GM10266 (cell line): ENCODE measurements at regions not wholly inside any gene's neighbourhood (a gene's known extent, or its start where the extent isn't known, plus 50 kb on each side); places are given as distances from the start of the nearest gene placed in this dataset.

Experiments
- DNase-seq: peaks from one replicate; pipeline ENCODE4 v3.0.0; 2012; ENCODE audit errors: extremely low spot score
- TF ChIP-seq, protein P1 (sequence below): IDR thresholded peaks from 2 replicates; pipeline ENCODE4 v1.5.1; 2012; ENCODE audit warnings: mild to moderate bottlenecking, low read depth; ENCODE audit not compliant: control insufficient read depth, insufficient read depth; ENCODE audit errors: missing control alignments

DNA sequence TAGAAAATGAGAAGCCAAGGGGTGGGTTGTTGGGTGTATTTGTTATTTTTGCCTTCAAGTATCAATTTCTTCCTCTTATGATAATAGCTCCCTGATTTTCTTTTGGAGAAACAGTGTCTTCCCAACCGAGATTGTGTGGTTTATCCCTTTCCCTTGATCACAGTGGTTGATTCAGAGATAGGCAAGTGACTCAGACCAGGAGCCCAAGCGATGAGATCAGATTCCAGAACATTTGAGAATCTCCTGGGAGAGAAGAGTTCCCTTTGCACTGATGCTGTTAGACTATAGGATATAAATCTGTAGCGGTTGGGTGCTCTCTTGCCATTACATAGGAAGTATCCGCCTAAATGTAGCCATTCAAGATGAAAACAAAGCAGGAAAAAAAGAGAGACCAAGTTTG, 90.1 kb upstream of the WDR26 start:
- TF ChIP-seq, protein P1, sequence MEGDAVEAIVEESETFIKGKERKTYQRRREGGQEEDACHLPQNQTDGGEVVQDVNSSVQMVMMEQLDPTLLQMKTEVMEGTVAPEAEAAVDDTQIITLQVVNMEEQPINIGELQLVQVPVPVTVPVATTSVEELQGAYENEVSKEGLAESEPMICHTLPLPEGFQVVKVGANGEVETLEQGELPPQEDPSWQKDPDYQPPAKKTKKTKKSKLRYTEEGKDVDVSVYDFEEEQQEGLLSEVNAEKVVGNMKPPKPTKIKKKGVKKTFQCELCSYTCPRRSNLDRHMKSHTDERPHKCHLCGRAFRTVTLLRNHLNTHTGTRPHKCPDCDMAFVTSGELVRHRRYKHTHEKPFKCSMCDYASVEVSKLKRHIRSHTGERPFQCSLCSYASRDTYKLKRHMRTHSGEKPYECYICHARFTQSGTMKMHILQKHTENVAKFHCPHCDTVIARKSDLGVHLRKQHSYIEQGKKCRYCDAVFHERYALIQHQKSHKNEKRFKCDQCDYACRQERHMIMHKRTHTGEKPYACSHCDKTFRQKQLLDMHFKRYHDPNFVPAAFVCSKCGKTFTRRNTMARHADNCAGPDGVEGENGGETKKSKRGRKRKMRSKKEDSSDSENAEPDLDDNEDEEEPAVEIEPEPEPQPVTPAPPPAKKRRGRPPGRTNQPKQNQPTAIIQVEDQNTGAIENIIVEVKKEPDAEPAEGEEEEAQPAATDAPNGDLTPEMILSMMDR: no peak

DNA sequence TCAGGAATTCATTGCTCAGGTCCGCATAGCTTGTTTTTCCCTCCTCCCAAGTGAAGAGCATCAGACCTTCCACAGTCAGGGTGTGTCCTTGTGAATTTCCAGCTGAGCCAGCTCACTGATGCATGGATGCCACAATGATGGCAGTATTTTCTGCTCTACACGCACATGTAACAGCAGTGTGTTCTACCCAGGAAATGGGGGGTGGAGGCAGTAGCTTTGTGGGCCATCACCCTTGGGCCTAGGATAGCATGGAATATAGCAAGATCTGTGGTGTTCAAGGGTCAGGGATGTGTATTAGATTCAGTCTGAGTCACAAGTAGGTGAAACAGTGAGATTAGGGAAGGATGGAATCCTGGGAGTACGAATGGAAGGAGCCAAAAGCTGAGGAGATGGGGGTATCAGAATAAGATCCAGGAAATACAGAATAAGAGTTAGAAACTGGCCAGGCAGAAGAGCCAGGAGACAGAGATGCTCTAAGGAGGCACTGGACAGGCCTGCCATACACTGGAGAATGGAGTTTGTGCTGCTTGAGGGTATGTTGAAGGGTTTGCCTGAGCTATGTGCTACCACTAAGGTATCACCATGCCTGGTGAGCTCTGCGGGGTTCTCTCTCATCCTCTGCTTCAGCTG, 90.6 kb upstream of the CNIH3 start:
- TF ChIP-seq, protein P1: no peak
- DNase-seq: no peak

More for the DNA sequence above, 90.1 kb upstream of the WDR26 start:
- DNase-seq: no peak

DNA sequence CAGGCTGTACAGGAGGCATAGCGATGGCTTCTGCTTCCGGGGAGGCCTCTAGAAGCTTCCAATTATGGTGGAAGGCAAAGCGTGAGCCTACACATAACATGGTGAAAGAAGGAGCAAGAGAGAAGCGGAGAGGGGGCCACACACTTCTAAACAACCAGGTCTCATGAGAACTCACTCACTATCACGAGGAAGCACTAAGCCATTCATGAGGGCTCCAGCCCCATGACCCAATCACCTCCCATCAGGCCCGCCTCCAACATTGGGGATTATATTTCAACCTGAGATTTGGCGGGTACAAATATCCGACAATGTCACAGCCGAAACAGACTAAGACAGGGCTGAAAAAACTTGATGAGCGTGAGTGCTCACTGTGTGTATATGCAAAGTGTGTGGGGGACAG, 89.3 kb upstream of the CNIH3 start:
- DNase-seq: no peak
- TF ChIP-seq, protein P1: no peak

DNA sequence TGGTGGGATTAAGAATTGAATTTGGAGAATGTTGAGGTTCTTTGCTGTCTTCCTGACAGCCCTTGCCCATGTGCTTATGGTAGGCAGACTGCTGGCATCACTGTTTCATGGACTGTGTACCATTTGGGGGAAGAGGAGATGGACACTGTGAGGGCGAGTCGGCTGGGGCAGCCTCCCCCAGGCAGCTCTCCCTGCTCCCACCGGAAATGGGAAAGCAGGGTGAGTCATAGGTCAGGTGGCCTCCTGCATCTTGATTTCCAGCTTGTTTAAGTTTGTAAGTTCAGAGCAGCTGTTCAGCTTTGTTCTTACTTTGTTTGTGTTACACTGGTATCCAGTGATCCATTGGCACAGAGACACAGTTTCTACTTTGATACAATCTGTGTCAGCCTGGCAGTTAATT, 87.2 kb upstream of the CNIH3 start:
- TF ChIP-seq, protein P1: no peak
- DNase-seq: no peak

DNA sequence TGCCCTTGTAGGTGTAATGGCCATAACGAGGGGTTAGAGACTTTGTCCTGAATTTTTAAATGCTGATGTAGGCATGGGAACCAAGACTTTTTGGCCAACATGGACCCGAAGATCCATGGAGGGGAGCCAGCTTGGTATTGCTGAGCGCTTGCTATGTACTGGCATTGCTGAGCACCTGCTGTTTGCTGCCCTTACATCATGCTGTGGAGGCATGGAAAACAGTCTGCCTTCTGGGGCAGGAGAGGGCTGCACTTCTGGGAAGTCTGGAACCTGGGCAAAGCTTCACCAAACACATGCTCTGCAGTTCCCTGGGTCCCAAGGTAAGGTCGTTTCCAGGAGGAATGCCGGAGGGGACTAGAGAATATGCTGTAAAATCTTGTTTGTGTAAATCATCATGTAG, 86.3 kb upstream of the CNIH3 start:
- TF ChIP-seq, protein P1: no peak
- DNase-seq: no peak

DNA sequence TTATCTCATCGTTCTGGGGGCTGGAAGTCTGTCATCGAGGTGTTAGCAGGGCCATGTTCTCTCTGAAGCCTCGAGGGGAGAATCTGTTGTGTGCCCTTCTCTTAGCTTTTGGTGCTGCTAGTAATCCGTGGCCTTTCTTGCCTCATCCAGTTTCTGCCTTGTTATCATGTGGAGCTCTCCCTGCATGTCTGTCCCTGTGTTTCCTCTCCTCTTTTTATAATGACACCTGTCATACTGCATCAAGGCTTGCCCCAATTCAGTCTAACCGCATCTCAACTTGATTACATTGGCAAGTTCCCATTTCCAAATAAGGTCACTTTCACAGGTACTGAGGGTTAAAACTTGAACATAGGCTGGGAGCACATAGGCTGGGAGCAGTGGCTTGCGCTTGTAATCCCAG, 82.6 kb upstream of the CNIH3 start:
- TF ChIP-seq, protein P1: no peak
- DNase-seq: no peak

DNA sequence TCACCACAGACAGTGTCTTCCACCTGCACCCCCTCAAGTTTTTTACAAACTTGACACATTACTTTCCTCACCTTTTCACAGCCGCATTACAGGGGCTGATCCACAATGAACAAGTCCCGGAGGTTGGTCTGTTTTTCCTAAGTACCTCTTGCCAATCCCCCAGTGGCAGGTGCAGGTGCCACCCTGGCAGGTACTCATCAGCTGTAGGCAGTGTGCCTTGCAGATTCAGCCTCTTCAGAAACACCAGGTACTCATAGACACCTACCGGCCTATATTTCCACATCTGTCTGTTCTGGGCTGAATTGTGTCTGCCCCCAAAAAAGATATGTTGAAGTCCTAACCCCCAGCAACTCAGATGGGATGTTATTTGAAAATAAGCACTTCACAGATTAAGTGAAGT, 81.4 kb upstream of the CNIH3 start:
- DNase-seq: no peak

More for the DNA sequence above, 81.4 kb upstream of the CNIH3 start:
- TF ChIP-seq, protein P1: no peak
